ENCODE measurements at regions not wholly inside any gene's neighbourhood (a gene's known extent, or its start where the extent isn't known, plus 50 kb on each side); places are given as distances from the start of the nearest gene placed in this dataset.

DNA sequence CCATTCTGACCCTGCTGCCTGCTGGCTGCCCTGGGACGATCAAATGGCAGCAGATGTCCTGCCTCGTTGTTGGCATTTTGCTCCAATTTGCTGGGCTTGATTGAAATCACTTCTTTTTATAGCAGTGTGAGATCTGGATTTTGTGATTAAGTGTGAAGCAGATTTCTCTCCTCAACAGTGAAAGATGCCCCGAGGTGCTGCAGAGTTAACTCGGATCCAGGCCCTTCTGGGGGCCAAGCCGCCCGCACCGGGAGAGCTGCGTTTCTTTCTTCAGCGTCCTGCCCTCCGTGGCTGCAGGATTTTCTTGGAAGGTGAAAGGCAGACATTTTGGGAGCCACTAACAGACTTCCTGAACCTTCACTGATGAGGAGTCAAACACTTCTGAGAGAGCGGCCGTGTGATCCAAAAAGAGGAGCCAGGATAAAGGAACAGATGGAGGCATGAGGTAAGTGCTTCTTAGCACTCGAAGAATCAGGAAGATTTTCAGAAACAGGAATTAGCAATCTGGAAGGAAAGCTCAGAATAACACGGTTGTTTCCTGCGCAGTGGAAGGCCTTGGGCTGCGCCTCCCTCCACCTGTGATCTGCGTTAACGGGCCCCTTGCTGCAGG, 139.5 kb upstream of the AFDN start:
- TF ChIP-seq, protein P1, sequence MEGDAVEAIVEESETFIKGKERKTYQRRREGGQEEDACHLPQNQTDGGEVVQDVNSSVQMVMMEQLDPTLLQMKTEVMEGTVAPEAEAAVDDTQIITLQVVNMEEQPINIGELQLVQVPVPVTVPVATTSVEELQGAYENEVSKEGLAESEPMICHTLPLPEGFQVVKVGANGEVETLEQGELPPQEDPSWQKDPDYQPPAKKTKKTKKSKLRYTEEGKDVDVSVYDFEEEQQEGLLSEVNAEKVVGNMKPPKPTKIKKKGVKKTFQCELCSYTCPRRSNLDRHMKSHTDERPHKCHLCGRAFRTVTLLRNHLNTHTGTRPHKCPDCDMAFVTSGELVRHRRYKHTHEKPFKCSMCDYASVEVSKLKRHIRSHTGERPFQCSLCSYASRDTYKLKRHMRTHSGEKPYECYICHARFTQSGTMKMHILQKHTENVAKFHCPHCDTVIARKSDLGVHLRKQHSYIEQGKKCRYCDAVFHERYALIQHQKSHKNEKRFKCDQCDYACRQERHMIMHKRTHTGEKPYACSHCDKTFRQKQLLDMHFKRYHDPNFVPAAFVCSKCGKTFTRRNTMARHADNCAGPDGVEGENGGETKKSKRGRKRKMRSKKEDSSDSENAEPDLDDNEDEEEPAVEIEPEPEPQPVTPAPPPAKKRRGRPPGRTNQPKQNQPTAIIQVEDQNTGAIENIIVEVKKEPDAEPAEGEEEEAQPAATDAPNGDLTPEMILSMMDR (conservative IDR thresholded peaks at IDR 0.05), result no peak
- no peak for TF ChIP-seq EZH2 (IDR thresholded peaks at IDR 0.05; ENCODE audit: low read depth)
